Effector CD8-positive, alpha-beta T cell (primary cell): ENCODE measurements at regions not wholly inside any gene's neighbourhood (a gene's known extent, or its start where the extent isn't known, plus 50 kb on each side); places are given as distances from the start of the nearest gene placed in this dataset.

ENCODE experiments used
- DNase-seq: peaks from one replicate; lab custom pipeline; 2025; lab: John Stamatoyannopoulos, UW

DNA sequence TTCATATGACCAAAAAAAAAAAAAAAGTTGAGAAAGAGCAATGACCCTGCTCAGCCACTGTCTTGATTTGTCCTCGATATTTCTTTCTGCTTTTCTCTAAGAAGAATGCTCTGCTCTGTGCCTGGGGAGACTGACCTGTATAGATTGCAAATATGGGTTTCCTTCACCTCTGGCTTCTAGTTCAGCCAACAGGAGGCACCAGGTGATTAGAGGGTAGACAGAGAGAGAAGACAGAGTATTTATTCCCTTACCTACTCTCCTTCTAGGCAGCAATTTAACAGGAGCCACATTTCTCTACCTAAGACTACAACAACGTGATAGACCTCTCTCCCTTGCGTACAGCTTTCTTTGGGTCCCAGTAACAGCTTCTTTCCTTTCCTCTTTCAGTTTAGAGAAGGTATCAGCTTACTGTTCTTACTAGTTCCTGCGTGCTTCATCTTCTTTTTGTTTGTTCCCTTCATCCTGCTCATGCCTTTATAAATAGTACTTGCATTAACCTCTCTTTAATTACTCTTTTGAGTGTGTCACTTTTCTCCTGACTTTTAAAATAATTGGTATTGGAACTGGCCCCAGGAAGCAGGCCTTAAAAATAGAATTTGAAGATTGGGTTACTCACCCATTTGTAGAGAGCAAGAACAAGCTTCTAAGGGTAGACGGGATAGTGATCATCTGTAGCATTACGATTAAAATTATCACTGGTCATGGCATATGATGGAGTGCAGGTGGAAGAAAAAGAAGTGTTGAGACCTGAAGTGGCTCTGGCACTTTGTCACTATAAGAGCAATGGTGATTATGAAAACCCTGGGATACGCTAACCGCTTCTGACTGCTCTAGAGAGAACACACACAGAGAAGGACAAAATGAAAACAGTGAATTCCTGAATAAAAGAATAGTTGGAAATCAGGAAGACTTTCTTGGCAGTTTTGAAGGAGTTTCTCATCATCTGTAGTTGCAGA, 161.2 kb upstream of the FSTL4 start:
- DNase-seq = no peak

DNA sequence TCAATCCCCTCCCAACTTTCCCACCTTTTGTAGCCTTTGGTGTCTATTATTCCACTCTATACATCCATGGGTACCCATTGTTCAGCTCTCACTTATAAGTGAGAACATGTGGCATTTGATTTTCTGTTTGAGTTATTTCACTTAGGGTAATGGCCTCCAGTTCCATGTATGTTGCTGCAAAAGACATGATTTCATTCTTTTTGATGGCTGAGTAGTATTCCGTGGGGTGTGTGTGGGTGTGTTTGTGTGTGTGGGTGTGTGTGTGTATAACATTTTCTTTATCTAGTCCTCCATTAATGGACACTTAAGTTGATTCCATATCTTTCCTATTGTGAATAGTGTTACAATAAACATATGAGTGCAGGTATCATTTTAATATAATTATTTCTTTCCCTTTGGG, 157.5 kb upstream of the FSTL4 start:
- no peak for DNase-seq

DNA sequence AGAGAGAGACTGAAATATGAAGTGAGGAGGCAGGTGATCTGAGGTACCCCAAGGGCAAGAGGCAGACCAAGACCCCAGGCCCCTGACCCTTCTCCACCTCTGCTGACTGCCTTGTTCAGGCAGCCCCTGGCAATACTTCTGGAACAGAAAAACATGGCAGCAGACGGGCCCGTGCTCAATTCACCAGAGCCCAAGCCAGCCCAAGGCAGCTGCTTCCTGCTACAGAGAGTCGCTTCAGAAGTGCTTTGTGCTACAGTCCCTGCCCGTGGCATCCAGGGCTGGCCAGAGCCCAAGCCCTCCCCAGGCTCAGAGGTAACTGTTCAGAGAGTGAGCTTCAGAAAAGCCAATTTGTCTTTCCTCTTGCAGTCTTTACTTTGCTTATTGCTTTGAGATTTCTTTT, 151.4 kb upstream of the FSTL4 start:
- DNase-seq = no peak

DNA sequence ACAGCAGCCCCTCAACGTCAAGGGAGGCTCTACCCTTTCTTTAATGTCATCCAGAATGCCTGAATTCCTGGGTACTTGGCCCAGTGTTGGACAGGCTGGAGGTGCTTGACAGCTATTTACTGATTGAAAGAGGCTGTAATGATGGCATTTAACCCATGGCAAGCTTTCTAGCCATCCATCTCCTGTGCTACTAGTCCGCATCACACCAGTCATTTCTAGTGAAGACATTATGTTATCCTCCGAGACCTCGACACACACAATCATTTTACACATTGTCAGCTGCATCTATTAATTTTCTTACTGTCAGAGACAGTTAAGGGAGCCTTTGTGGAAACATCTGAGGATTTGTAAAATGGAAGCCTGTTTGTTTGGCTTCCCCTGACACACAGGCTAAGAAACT, 149.3 kb upstream of the FSTL4 start:
- no peak for DNase-seq

DNA sequence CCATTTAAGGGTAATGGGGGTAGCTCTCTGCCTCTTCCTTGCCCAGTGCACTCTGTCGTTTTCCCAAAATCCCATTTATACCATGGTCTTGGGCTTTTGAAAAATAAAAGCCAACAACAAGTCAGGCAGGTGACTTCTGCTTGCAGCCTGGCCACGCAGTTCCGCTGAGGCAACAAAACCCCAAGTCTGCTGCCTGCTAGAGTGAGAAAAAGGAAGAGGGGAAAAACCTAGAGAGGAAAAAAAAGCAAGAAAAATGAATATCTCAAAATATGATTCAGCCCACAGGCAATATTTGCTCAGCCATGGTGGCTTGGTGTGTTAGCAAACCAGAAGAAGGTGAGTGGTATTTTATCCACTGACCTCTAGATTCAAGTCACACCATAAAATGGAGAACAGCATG, 148.2 kb upstream of the FSTL4 start:
- no peak for DNase-seq

DNA sequence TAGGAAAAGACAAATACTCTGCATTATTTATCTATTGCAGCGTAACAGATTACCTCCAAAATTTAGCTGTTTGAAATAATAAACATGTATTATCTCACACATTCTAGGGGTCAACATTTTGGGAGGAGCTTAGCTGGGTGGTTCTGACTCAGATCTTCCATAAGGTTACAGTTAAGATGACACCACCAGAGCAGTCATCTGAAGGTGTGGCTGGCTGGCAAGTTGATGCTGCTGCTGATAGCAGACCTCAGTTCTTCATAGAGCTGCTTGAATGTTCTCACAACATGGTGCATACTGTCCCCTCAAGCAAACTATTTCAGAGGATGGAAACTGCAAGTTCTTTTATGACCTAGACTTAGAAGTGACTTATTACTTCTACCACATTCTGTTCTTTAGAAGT, 146.3 kb upstream of the FSTL4 start:
- no peak for DNase-seq

DNA sequence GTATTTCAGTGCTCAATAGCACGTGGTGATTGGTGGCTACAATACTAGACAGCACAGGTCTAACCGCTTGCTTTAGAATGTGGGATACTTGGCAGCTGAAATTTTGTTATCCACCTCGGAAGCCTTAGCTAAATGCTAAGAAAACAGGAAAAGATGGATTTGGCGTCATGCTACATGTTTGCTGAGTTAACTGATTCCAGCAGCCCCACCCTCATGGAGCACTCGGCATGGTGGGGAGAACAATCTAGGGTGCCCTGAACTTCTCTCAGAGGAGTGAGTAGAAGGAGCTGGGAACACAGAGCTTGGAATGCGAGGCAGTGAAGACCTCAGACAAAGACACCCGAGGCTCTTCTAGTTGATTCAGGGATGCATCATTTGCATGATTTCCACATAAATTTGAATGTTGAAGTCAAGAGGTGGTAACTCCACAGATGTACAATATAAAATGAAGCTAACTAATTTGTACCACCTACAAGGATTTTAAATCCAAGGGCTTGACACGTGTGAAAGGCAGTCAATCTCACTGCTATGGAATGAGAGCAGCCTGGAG, 145.1 kb upstream of the FSTL4 start:
- no peak for DNase-seq

DNA sequence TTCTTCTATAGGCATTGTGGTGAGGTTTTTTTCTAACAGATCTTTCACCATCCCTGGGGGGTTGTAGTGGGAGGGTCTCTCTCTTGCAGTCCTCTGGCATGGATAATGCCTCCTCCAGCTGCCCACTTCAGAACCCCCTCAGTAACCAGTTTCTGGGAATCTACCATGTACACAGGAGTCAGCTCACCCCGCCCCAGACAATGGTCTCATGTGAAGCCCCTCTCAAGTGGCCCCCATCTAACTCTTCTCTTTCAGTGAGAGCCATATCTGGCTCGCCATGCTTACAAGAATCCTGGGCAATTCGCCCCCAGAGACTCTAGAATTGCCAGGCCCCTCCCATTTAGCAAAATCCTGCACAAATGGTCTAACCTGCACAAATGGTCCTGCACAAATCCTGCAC, 144.4 kb upstream of the FSTL4 start:
- no peak for DNase-seq

DNA sequence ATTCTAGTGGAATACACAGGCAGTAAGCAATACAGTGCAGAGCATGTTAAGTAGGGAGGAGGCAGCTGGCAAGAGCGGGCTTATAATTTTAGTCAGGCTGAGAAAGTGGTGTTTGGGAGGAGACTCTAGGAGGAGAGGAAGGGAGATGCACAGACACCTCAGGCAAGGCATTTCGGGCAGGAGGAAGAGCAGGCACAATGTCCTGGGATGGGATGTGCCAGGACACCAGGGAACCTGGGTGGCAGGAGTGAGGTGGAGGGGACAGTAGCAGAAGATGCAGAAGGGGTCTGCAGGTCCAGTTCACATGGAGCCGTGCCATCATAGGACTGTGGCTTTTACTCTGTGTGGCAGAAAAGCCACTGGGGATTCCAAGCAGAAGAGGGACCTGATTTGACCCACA, 143.7 kb upstream of the FSTL4 start:
- DNase-seq = no peak

DNA sequence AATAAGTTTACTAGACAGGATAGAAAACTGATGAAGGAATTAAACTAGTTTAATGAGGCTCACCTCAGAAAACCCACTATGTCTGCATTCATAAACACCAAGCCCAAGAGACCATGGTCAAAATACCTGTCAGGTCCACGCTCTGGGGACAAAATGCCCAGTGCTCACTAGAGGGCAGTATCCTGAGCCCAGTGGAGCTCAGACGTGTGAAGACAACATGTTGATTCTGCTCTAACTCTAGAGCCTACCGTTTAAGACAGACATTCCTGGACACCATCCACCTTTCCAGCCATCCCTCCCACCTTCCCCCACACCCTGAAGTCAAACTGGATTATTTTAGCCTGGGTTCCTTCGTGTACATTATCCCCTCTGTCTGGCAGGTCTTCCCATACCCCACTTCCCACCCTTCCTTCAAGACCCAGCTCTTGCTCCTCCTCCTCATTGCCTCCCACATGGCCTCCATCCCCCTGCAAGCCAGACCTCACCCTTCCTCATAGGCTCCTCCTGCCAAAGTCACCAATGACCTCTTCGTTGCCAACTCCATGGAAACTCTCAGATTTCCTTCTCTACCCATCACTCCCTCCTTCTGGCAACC, 142.3 kb upstream of the FSTL4 start:
- no peak for DNase-seq

DNA sequence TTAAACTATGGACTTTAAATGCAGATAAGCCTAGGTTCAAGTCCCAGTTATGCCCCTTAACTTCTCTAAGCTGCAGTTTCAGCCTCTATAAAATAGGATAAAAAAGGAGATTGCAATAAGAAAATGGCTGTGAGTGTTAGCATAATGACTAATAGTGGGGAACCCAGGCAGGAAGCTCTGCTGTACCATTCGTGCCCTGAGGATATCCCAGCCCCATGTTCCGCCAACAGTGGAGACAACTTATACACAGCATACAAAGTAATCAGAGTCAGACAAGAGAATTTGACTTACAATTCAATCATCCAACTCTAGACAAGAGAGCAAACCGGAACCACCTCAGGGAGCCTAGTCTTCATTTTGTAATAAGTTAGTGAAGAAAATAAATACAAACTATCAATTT, 141.5 kb upstream of the FSTL4 start:
- no peak for DNase-seq

DNA sequence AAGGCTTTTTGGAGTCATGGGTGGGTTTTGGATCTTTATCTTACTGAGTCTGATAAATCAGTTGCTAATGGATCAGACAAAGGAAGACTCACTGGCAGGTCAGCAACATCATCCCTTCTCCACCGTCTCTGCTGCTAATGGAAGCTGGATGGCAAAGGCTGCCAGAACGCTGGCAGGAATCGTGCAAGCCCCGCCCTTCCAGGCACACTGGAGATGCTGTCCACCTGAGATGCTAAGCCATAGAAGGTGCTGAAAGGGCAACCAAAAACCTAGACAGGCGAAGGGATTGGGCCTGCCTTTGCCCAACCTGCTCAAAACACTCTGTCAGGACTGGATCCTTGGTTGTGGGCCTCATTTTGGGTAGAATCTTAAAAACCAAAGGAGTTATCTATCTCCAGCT, 139.5 kb upstream of the FSTL4 start:
- DNase-seq = no peak

DNA sequence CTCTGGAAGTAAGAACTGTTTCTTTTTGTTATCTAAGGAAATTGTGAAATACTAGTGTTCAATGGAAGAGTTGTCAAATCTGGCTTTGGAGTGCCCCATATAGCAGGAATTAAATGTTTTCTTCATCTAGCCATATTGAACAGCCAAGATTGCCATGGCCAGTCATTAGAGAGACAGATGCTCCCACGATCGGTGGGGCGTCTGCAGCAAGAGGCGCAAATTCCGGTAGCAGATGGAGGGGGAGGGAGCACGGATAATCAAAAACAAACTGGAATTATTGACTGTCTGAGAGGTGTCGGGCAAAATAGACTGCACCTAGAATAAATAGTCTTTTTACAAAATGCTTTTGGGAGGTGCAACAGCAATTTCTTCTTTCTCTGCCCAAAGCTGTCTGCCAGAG, 139.1 kb upstream of the FSTL4 start:
- DNase-seq = no peak

DNA sequence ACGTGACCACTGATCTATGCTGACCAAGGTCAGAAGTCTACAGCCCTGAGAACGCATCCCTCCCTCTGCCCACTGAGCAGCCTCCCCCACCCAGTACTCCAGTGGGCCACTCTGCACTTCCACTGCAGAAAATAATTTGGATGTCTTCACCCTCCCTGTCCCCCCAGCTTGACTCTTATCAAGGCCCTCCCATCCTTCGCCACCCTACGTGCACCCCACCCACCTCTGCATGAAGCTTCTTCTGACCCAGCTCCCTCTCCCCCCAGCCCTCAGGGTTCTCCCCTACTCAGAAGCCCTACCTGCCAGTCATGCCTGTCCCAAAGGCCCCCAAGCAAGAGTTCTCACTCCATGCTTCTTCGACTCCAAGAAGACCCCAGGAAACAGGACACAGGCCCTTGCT, 138.5 kb upstream of the FSTL4 start:
- no peak for DNase-seq

DNA sequence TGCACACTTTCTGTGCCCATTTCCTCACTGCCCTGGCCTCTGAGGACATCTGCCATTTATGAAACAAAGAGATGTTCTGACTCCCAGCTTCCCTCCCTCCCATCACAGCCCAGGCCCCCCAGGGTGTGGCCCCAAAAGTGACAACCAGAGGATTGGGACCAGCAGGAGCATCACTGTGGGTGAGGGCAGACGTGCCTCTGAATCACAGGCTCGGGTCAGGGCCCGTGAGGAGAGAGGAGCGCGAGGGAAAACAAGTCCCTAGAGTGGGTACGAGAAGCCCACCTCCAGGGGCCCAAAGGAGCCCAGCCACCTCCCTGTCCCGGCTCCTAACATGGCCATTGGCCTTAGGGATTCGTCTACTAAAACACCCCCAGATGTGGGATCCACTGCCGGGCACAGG, 138.0 kb upstream of the FSTL4 start:
- DNase-seq = no peak

DNA sequence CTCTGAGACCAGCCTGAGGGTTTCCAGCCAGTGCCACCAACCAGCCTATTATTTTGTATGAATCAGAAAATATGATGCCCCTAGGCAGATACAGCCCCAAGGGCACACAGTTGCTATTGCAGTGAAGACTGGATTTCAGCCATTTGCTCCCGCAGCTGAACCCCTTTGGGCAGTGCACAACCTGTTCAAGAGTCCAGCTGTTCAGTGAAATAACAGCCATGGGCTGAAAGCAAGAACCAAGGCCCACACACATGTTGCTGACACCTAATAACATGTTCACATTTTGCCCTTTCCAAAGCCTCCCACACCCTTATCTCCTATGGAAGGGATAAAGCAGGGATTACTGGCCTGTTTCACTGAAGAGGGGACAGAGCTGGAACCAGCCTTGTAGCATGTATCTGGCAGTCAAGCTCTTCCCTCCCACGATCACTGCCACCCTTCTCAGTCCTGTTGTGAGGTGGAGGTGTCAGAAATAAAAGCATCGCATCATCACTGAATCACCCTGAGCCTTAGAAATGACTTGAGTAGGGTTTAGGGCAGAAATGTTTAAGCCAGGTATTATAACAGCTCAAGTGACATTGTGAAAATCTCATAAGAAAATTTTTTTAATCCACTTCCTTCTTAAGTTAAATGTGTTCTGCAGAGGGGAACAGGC, 137.1 kb upstream of the FSTL4 start:
- DNase-seq = no peak

DNA sequence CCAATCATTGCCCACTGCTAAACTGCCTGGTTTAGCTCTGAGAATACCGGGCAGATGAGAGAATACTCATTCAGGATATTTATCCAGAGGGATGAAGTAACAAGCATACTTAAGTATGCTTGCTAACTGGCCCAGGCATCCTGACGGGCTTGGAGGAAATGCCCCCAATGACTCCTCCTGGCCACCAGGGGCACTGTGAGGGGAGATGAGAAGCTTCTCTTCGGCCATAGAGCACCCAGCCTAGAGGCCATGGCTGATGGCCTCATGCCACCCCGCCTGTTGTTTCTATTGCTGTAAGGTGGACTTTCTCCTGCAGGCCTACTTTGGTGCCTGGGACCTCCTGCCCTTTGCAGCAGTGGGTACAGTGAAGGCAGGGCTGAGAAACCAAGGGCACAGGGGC, 134.5 kb upstream of the FSTL4 start:
- no peak for DNase-seq

DNA sequence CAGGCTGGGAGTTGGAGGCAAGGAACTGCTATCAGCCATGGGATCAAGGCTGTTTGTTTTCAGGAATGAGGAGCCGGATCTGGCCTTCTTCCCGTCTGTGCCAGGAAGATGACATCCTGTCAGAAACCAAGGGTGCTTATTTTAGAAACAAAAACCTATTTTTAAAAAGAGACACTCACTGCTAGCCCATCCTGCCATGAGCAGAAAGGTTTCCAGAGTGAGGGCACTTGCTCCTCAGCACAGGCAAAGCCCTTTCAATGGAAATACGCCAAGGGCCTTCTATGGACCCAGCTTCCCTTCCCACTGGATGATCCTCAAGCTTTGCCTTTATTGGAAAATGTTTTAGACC, 132.6 kb upstream of the FSTL4 start:
- DNase-seq = no peak

DNA sequence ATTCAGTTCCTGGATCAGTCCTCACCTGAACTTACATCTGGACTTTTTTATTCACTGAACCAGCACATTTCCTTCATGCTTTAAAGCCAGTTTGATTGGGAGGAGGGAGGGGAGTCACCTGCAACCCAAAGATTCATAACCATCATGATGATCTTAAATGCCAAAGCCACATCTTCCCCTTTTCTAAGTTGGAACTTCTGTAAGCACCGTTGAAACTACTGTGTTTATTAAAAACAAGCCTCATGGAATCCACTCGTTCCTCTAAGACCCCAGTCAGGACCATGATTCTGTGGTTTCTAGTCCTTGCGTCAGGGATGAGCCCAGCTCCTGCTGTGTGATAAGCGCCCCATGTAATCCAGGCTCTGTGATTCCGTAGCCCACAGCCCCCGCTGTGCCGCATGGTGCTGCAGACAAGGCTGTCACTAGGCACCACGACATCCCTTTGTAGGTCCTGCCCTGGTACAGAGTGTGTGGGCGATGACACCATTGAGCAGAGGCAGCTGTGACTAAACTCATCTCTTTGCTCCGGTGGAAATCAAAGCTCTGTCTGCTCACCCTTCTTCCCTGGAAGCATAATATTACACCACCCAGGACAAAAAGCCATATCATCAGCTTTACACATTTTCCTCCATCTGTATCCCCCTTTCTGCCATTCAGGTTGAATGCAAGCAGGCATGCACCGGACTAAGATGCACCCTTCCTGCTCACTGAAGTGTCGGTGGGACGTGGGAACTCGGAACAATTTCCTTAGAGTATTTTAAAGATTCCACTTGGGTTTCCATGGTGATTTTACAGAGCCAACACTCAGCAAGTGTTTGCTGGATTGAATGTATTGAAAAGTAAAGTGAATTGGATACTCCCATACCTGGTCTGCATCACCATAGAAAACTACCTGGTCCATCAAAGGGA, 132.0 kb upstream of the FSTL4 start:
- no peak for DNase-seq

DNA sequence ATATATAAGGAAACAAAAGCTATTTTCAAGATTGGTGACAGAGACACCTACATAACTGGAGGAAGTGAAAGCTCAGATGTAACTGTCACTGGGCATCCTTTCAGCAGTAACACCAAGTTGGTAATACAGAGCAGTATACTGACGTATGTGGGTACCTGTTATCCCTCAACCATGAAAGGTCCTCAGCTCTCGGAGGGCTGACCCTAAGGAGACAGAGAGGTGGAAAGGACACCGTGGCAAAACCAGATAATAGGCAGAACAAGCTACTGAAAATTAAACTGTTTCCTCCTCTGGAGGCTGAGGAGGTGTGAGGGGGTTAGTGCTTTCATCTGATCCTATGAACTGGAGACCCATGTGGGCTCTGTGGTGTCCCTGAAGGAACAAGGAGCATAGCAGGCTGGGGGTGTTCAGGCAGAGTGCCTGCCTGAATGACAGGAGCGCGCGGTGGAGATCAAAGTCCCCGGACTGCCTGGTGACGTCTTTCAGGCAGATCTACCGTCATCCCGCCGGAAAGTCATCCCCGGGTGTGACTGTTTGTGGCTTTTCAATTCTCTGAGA, 130.2 kb upstream of the FSTL4 start:
- no peak for DNase-seq

DNA sequence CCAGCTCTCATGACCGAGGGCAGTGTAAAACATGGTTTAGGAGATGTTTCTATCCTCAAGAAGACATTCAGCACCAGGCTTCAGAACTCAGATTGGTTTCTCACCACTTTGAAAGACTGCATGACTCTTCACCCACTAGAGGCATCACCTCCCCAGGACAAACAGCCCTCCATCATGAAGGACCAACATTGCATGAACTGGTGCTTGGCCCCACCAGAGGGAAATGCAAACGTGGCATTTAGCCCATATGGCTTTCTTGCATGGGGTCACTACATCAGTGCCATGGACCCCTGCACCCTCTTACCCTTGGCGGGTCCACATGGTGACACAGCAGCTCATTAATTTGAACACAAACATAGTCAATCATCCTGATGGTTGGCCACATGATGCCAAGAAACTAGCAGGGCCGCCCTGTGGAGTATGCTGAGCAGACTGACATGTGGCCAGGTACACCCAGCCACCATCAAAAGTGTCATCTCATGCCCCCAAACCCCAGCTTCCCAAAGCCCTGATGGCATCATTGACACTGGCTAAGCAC, 129.5 kb upstream of the FSTL4 start:
- DNase-seq = no peak
